ENCODE measurements at regions not wholly inside any gene's neighbourhood (a gene's known extent, or its start where the extent isn't known, plus 50 kb on each side); places are given as distances from the start of the nearest gene placed in this dataset.

DNA sequence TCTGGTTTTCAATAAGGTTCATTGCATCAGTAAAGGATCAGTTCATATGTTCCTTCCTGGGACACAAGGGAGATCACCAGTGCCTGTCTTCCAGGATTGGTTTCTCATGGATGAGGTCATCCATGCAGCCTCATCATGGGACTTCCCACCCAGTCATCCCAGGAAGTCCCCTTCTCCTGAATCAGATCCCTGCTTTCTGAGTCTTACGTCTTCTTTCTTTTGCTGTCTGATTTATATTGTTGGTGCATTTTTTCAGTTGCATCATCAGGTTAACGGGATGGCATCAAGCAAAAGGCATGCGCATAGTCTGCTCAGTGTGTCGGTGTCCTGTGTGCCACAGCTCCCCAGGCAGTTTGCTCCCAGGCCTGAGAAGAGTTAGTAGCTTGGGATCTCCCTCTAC, 105.9 kb downstream of the SOX11 start:
- TF ChIP-seq POLR2AphosphoS5 (IDR thresholded peaks at IDR 0.05) (no peak), POLR2A (IDR thresholded peaks at IDR 0.05) (no peak)
- TF ChIP-seq, protein P1, sequence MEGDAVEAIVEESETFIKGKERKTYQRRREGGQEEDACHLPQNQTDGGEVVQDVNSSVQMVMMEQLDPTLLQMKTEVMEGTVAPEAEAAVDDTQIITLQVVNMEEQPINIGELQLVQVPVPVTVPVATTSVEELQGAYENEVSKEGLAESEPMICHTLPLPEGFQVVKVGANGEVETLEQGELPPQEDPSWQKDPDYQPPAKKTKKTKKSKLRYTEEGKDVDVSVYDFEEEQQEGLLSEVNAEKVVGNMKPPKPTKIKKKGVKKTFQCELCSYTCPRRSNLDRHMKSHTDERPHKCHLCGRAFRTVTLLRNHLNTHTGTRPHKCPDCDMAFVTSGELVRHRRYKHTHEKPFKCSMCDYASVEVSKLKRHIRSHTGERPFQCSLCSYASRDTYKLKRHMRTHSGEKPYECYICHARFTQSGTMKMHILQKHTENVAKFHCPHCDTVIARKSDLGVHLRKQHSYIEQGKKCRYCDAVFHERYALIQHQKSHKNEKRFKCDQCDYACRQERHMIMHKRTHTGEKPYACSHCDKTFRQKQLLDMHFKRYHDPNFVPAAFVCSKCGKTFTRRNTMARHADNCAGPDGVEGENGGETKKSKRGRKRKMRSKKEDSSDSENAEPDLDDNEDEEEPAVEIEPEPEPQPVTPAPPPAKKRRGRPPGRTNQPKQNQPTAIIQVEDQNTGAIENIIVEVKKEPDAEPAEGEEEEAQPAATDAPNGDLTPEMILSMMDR (IDR thresholded peaks at IDR 0.05), result no peak
